Endothelial cell (in vitro differentiated cells): ENCODE measurements at regions not wholly inside any gene's neighbourhood (a gene's known extent, or its start where the extent isn't known, plus 50 kb on each side); places are given as distances from the start of the nearest gene placed in this dataset.

Experiments used
- DNase-seq: peaks from one replicate; pipeline ENCODE4 v3.0.0; 2021; ENCODE audit warnings: low spot score
- H3K27ac Mint-ChIP-seq: one replicate; pipeline ENCODE4 v1.8.0; 2021; ENCODE audit warnings: mixed read lengths, inconsistent platforms; ENCODE audit not compliant: unreplicated experiment
- H3K27me3 Mint-ChIP-seq: one replicate; pipeline ENCODE4 v1.8.0; 2021; ENCODE audit warnings: mild to moderate bottlenecking, moderate library complexity, mixed read lengths, inconsistent platforms; ENCODE audit not compliant: unreplicated experiment
- H3K36me3 Mint-ChIP-seq: one replicate; pipeline ENCODE4 v1.8.0; 2021; ENCODE audit warnings: mild to moderate bottlenecking, low read depth, mixed read lengths, inconsistent platforms; ENCODE audit not compliant: unreplicated experiment
- H3K4me1 Mint-ChIP-seq: one replicate; pipeline ENCODE4 v1.8.0; 2021; ENCODE audit warnings: mild to moderate bottlenecking, mixed read lengths, inconsistent platforms; ENCODE audit not compliant: unreplicated experiment
- H3K4me3 Mint-ChIP-seq: one replicate; pipeline ENCODE4 v1.8.0; 2021; ENCODE audit warnings: mild to moderate bottlenecking, mixed read lengths, inconsistent platforms; ENCODE audit not compliant: unreplicated experiment
- H3K9me3 Mint-ChIP-seq: one replicate; pipeline ENCODE4 v1.8.0; 2021; ENCODE audit warnings: mixed read lengths, inconsistent platforms; ENCODE audit not compliant: unreplicated experiment
- TF ChIP-seq, protein P1 (sequence below): fragments of 200-600 bp; sonication (generic); IDR thresholded peaks from one replicate; pipeline ENCODE4 v1.5.0; 2021; ENCODE audit warnings: antibody characterized with exemption; ENCODE audit not compliant: unreplicated experiment

DNA sequence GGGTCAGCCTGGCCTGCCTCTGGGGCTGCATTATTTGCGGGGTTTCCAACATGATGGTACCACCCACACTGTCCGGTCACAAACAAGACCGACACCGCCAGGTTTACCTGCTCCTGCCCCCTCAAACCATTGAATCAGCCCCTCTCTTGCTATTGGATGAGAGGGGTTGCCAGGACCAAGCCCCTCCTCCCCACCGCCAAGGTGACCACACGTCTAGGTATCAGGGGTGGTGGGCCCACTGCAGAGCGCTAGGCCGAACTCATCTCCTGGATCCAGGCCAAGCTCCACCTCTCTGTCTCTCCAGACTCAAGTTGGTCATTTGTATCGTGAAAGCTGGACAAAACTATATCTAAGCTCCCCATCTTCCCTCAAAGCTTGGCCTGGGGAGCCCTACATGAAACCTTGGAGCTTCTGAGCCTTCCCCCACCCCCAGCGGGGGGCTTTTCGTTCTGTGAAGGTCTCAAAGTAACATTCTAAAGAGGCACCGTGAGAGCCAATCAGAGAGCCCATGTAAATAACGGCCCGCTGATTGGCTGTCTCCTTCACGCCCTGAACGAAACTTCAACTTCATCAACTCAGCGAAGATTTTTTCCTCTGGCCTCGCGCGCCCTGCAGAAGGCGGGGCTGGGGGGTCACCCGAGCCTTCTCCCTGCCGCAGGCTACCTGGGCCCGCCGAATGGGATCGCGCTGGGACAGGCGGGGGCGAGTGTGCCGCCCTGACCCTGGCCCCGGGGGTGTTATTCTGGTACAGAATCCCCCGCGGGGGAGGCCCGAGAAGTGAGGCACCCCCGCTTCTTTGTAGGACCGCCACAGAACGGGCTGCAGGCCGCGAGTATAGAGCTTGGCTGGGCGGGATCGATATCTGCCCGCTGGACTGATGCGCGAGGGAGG, 49.6 kb upstream of the PSD2 start:
- peak; percentile 51 for DNase-seq
- no peak overlapping the region for H3K4me3 Mint-ChIP-seq
- H3K27ac Mint-ChIP-seq, result no peak overlapping the region
- H3K4me1 Mint-ChIP-seq, result peaks cover 22% of the 10 kb centered on the region
- no peaks in the 10 kb centered on the region for H3K9me3 Mint-ChIP-seq
- TF ChIP-seq, protein P1, sequence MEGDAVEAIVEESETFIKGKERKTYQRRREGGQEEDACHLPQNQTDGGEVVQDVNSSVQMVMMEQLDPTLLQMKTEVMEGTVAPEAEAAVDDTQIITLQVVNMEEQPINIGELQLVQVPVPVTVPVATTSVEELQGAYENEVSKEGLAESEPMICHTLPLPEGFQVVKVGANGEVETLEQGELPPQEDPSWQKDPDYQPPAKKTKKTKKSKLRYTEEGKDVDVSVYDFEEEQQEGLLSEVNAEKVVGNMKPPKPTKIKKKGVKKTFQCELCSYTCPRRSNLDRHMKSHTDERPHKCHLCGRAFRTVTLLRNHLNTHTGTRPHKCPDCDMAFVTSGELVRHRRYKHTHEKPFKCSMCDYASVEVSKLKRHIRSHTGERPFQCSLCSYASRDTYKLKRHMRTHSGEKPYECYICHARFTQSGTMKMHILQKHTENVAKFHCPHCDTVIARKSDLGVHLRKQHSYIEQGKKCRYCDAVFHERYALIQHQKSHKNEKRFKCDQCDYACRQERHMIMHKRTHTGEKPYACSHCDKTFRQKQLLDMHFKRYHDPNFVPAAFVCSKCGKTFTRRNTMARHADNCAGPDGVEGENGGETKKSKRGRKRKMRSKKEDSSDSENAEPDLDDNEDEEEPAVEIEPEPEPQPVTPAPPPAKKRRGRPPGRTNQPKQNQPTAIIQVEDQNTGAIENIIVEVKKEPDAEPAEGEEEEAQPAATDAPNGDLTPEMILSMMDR, result no peak
- H3K36me3 Mint-ChIP-seq, result peaks cover 4% of the 10 kb centered on the region
- H3K27me3 Mint-ChIP-seq, result peaks cover 26% of the 10 kb centered on the region
